Karpas-422 (cell line): ENCODE measurements at regions not wholly inside any gene's neighbourhood (a gene's known extent, or its start where the extent isn't known, plus 50 kb on each side); places are given as distances from the start of the nearest gene placed in this dataset.
"Not testable (repeated sequence)": the region's sequence is repeated elsewhere in the genome, so short reads cannot be mapped to it uniquely, and the experiment has no call there.

Source experiments
- DNase-seq: peaks from one replicate; pipeline ENCODE4 v3.0.0-alpha.2; 2015
- H2AFZ ChIP-seq: fragments of 200-600 bp; sonication (generic); 2 replicates; pipeline ENCODE4 v1.6.1; 2014; ENCODE audit warnings: antibody characterized with exemption, low read length, mixed read lengths
- H3K27ac ChIP-seq: fragments of 200-600 bp; sonication (generic); 2 replicates; pipeline ENCODE4 v1.5.1; 2014; ENCODE audit warnings: mild to moderate bottlenecking, low read length, moderate library complexity
- H3K27me3 ChIP-seq: fragments of 200-600 bp; sonication (generic); 2 replicates; pipeline ENCODE4 v1.6.1; 2014; ENCODE audit warnings: low read length, mixed read lengths
- H3K36me3 ChIP-seq: fragments of 200-600 bp; sonication (generic); 2 replicates; pipeline ENCODE4 v1.6.1; 2014; ENCODE audit warnings: low read length, mixed read lengths; ENCODE audit not compliant: insufficient read depth
- H3K4me1 ChIP-seq: fragments of 200-600 bp; sonication (generic); 2 replicates; pipeline ENCODE4 v1.6.1; 2014; ENCODE audit warnings: mild to moderate bottlenecking, low read length, mixed read lengths
- H3K4me2 ChIP-seq: fragments of 200-600 bp; sonication (generic); 2 replicates; pipeline ENCODE4 v1.6.1; 2014; ENCODE audit warnings: low read length, low read depth, mild to moderate bottlenecking; ENCODE audit not compliant: poor library complexity, severe bottlenecking
- H3K4me3 ChIP-seq: fragments of 200-600 bp; sonication (generic); 2 replicates; pipeline ENCODE4 v1.5.1; 2014; ENCODE audit warnings: mild to moderate bottlenecking, antibody characterized with exemption, low read length, mixed read lengths
- H3K79me2 ChIP-seq: fragments of 200-600 bp; sonication (generic); 2 replicates; pipeline ENCODE4 v1.6.1; 2014; ENCODE audit warnings: mild to moderate bottlenecking, low read length, mixed read lengths
- H3K9ac ChIP-seq: fragments of 200-600 bp; sonication (generic); 2 replicates; pipeline ENCODE4 v1.6.0; 2014; ENCODE audit warnings: low read length
- H3K9me2 ChIP-seq: fragments of 200-600 bp; sonication (generic), shearing (Covaris generic); replicated peaks from 2 replicates; pipeline ENCODE4 v1.6.0; 2014; ENCODE audit warnings: mild to moderate bottlenecking, low read length, moderate library complexity; ENCODE audit not compliant: insufficient read depth
- H3K9me3 ChIP-seq: fragments of 300-700, 200-600 bp; sonication (generic); 2 replicates; pipeline ENCODE4 v1.6.1; 2014; ENCODE audit warnings: low read length, mixed read lengths
- H4K20me1 ChIP-seq: fragments of 200-600 bp; sonication (generic); 2 replicates; pipeline ENCODE4 v1.6.1; 2014; ENCODE audit warnings: mild to moderate bottlenecking, antibody characterized with exemption, low read length, low read depth; ENCODE audit not compliant: insufficient read depth

- no peak overlapping the region for H3K4me3 ChIP-seq
- DNase-seq, result no peak
Measured at GRCh38 chr17:71201639-71202038, 919.2 kb upstream of the SOX9 start.

GRCh38 chr17:71202449-71202848 is 918.4 kb upstream of the SOX9 start:
- Histone ChIP-seq H3K4me2 (no peak overlapping the region), H3K9me2 (no peaks in the 10 kb centered on the region), H3K9me3 (no peaks in the 10 kb centered on the region), H3K9ac (no peak overlapping the region), H3K79me2 (no peaks in the 10 kb centered on the region), H4K20me1 (no peaks in the 10 kb centered on the region), H3K4me3 (no peak overlapping the region), H2AFZ (no peak overlapping the region), H3K27me3 (no peaks in the 10 kb centered on the region), H3K4me1 (no peaks in the 10 kb centered on the region), H3K36me3 (no peaks in the 10 kb centered on the region), H3K27ac (no peak overlapping the region)
- DNase-seq, result no peak

More at GRCh38 chr17:71201639-71202038, 919.2 kb upstream of the SOX9 start:
- Histone ChIP-seq H3K9ac (no peak overlapping the region), H3K36me3 (no peaks in the 10 kb centered on the region), H3K4me2 (no peak overlapping the region), H3K27me3 (no peaks in the 10 kb centered on the region), H3K9me2 (no peaks in the 10 kb centered on the region), H3K79me2 (no peaks in the 10 kb centered on the region), H4K20me1 (no peaks in the 10 kb centered on the region), H2AFZ (no peak overlapping the region), H3K9me3 (no peaks in the 10 kb centered on the region), H3K4me1 (no peaks in the 10 kb centered on the region), H3K27ac (no peak overlapping the region)

- no peak overlapping the region for H3K9ac ChIP-seq
- no peaks in the 10 kb centered on the region for H3K36me3 ChIP-seq
- H3K4me1 ChIP-seq, result no peaks in the 10 kb centered on the region
- no peak for DNase-seq
- no peak overlapping the region for H3K4me2 ChIP-seq
- no peaks in the 10 kb centered on the region for H3K9me2 ChIP-seq
- no peaks in the 10 kb centered on the region for H3K27me3 ChIP-seq
- no peaks in the 10 kb centered on the region for H3K9me3 ChIP-seq
- H3K4me3 ChIP-seq, result no peak overlapping the region
- no peak overlapping the region for H2AFZ ChIP-seq
- H4K20me1 ChIP-seq, result no peaks in the 10 kb centered on the region
- H3K79me2 ChIP-seq, result no peaks in the 10 kb centered on the region
- no peak overlapping the region for H3K27ac ChIP-seq
Measured at GRCh38 chr17:71203953-71204352, 916.9 kb upstream of the SOX9 start.

GRCh38 chr17:71205951-71206350 is 914.9 kb upstream of the SOX9 start:
- H3K9me2 ChIP-seq, H3K36me3 ChIP-seq, H3K79me2 ChIP-seq, H3K4me2 ChIP-seq, H3K4me1 ChIP-seq, H3K4me3 ChIP-seq, H2AFZ ChIP-seq, H3K9me3 ChIP-seq, H3K9ac ChIP-seq, H3K27ac ChIP-seq, H3K27me3 ChIP-seq, H4K20me1 ChIP-seq, DNase-seq: not testable (repeated sequence)

GRCh38 chr17:71208111-71208704 is 912.6 kb upstream of the SOX9 start:
- Histone ChIP-seq H3K9me3 (no peaks in the 10 kb centered on the region), H3K4me3 (no peak overlapping the region), H2AFZ (no peak overlapping the region), H3K9ac (no peak overlapping the region), H3K4me1 (no peaks in the 10 kb centered on the region), H3K4me2 (no peak overlapping the region), H4K20me1 (no peaks in the 10 kb centered on the region), H3K9me2 (no peaks in the 10 kb centered on the region), H3K36me3 (no peaks in the 10 kb centered on the region), H3K79me2 (no peaks in the 10 kb centered on the region), H3K27me3 (no peaks in the 10 kb centered on the region), H3K27ac (no peak overlapping the region)
- DNase-seq, result no peak

GRCh38 chr17:71213936-71214335 is 906.9 kb upstream of the SOX9 start:
- Histone ChIP-seq H3K36me3 (no peaks in the 10 kb centered on the region), H3K27ac (no peak overlapping the region), H4K20me1 (no peaks in the 10 kb centered on the region), H3K27me3 (no peaks in the 10 kb centered on the region), H3K9me2 (no peaks in the 10 kb centered on the region), H3K79me2 (no peaks in the 10 kb centered on the region), H3K9ac (no peak overlapping the region), H3K9me3 (no peaks in the 10 kb centered on the region), H2AFZ (no peak overlapping the region), H3K4me3 (no peak overlapping the region), H3K4me2 (no peak overlapping the region), H3K4me1 (no peaks in the 10 kb centered on the region)
- no peak for DNase-seq

- Histone ChIP-seq H3K9me3 (no peaks in the 10 kb centered on the region), H3K4me3 (no peak overlapping the region), H3K79me2 (no peaks in the 10 kb centered on the region), H3K4me2 (no peak overlapping the region), H2AFZ (no peak overlapping the region), H3K27me3 (no peaks in the 10 kb centered on the region), H3K36me3 (no peaks in the 10 kb centered on the region), H3K4me1 (no peaks in the 10 kb centered on the region), H3K27ac (no peak overlapping the region), H3K9ac (no peak overlapping the region), H3K9me2 (no peaks in the 10 kb centered on the region), H4K20me1 (no peaks in the 10 kb centered on the region)
- DNase-seq, result no peak
Measured at GRCh38 chr17:71217769-71218168, 903.1 kb upstream of the SOX9 start.

- Histone ChIP-seq H3K4me1 (no peaks in the 10 kb centered on the region), H3K27ac (no peak overlapping the region), H4K20me1 (no peaks in the 10 kb centered on the region), H3K4me3 (no peak overlapping the region), H3K9me2 (no peaks in the 10 kb centered on the region), H3K79me2 (no peaks in the 10 kb centered on the region), H3K9me3 (no peaks in the 10 kb centered on the region), H3K9ac (no peak overlapping the region), H3K4me2 (no peak overlapping the region), H3K27me3 (no peaks in the 10 kb centered on the region), H2AFZ (no peak overlapping the region), H3K36me3 (no peaks in the 10 kb centered on the region)
- no peak for DNase-seq
Measured at GRCh38 chr17:71224824-71225575, 895.8 kb upstream of the SOX9 start.
